ENCODE measurements at regions not wholly inside any gene's neighbourhood (a gene's known extent, or its start where the extent isn't known, plus 50 kb on each side); places are given as distances from the start of the nearest gene placed in this dataset.

DNA sequence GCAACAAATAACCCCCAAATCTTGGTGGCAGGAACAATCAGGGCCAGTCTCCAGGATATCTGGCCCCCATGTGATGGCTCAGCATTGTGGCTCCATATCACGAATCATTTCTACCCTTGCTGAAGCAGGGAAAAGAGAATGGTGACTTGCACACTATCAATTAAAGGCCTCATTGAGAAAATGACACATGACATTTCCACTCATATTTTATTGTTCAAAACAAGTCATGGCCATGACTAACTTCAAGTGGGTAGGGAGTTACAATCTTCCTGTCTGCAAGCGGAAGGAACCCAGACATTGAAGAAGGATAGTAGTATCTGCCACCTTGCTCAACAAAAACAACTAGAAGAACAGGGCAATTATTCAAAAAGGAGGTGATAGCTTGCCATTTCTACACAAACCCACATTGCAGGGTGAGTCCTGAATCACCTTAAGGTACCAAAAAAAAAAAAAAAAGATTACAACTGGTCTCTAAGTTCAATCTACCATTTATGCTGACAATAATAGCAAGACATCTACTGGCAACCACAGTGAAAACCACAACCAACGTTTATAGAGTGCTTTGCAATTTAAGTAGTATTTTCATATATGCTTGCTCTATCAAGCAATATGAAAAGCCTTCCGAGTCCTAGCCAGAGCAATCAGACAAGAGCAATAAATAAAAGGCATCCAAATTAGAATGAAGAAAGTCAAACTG is 186.7 kb upstream of the DAPK1 start:
- no peaks in the 10 kb centered on the region for H3K36me3 ChIP-seq (ENCODE audit: insufficient read depth)
- Mint-ChIP-seq H3K4me1 (no peaks in the 10 kb centered on the region), H3K9me3 (peaks cover 5% of the 10 kb centered on the region; the same call in 2 of the 3 replicates), H3K27ac (no peak overlapping the region), H3K4me3 (no peak overlapping the region), H3K36me3 (ENCODE audit: low read depth) (no peaks in the 10 kb centered on the region), H3K27me3 (ENCODE audit: insufficient read depth, low read depth, poor library complexity) (peaks cover 3% of the 10 kb centered on the region)
- no peak overlapping the region for H3K4me2 ChIP-seq
- no peaks in the 10 kb centered on the region for H3K79me2 ChIP-seq (replicated peaks; ENCODE audit: insufficient read depth)
- no peak overlapping the region for H2AFZ ChIP-seq
- no peaks in the 10 kb centered on the region for H3K4me1 ChIP-seq (ENCODE audit: insufficient read depth)
- no peak overlapping the region for H3K27ac ChIP-seq (ENCODE audit: low read depth)
- TF ChIP-seq STAT1 (IDR thresholded peaks at IDR 0.05; ENCODE audit: unreplicated experiment) (no peak), ZNF331 (CRISPR knock-in tag; IDR thresholded peaks at IDR 0.05; ENCODE audit: low read depth) (no peak), NANOG (IDR thresholded peaks at IDR 0.05; ENCODE audit: borderline replicate concordance) (no peak), JUNB (IDR thresholded peaks at IDR 0.05; ENCODE audit: unreplicated experiment) (no peak), EZH2phosphoT487 (IDR thresholded peaks at IDR 0.05; ENCODE audit: unreplicated experiment) (no peak), ZNF114 (CRISPR knock-in tag; IDR thresholded peaks at IDR 0.05) (no peak), CREB1 (CRISPR knock-in tag; IDR thresholded peaks at IDR 0.05; ENCODE audit: low read depth) (no peak), EZH2 (IDR thresholded peaks at IDR 0.05; ENCODE audit: low read depth, unreplicated experiment) (no peak), POLR2AphosphoS5 (IDR thresholded peaks at IDR 0.05; ENCODE audit: low read depth) (no peak)
- TF ChIP-seq, protein P1, sequence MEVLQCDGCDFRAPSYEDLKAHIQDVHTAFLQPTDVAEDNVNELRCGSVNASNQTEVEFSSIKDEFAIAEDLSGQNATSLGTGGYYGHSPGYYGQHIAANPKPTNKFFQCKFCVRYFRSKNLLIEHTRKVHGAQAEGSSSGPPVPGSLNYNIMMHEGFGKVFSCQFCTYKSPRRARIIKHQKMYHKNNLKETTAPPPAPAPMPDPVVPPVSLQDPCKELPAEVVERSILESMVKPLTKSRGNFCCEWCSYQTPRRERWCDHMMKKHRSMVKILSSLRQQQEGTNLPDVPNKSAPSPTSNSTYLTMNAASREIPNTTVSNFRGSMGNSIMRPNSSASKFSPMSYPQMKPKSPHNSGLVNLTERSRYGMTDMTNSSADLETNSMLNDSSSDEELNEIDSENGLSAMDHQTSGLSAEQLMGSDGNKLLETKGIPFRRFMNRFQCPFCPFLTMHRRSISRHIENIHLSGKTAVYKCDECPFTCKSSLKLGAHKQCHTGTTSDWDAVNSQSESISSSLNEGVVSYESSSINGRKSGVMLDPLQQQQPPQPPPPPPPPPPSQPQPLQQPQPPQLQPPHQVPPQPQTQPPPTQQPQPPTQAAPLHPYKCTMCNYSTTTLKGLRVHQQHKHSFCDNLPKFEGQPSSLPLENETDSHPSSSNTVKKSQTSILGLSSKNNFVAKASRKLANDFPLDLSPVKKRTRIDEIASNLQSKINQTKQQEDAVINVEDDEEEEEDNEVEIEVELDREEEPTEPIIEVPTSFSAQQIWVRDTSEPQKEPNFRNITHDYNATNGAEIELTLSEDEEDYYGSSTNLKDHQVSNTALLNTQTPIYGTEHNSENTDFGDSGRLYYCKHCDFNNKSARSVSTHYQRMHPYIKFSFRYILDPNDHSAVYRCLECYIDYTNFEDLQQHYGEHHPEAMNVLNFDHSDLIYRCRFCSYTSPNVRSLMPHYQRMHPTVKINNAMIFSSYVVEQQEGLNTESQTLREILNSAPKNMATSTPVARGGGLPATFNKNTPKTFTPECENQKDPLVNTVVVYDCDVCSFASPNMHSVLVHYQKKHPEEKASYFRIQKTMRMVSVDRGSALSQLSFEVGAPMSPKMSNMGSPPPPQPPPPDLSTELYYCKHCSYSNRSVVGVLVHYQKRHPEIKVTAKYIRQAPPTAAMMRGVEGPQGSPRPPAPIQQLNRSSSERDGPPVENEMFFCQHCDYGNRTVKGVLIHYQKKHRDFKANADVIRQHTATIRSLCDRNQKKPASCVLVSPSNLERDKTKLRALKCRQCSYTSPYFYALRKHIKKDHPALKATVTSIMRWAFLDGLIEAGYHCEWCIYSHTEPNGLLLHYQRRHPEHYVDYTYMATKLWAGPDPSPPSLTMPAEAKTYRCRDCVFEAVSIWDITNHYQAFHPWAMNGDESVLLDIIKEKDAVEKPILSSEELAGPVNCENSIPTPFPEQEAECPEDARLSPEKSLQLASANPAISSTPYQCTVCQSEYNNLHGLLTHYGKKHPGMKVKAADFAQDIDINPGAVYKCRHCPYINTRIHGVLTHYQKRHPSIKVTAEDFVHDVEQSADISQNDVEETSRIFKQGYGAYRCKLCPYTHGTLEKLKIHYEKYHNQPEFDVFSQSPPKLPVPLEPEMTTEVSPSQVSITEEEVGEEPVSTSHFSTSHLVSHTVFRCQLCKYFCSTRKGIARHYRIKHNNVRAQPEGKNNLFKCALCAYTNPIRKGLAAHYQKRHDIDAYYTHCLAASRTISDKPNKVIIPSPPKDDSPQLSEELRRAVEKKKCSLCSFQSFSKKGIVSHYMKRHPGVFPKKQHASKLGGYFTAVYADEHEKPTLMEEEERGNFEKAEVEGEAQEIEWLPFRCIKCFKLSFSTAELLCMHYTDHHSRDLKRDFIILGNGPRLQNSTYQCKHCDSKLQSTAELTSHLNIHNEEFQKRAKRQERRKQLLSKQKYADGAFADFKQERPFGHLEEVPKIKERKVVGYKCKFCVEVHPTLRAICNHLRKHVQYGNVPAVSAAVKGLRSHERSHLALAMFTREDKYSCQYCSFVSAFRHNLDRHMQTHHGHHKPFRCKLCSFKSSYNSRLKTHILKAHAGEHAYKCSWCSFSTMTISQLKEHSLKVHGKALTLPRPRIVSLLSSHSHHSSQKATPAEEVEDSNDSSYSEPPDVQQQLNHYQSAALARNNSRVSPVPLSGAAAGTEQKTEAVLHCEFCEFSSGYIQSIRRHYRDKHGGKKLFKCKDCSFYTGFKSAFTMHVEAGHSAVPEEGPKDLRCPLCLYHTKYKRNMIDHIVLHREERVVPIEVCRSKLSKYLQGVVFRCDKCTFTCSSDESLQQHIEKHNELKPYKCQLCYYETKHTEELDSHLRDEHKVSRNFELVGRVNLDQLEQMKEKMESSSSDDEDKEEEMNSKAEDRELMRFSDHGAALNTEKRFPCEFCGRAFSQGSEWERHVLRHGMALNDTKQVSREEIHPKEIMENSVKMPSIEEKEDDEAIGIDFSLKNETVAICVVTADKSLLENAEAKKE (CRISPR knock-in tag; IDR thresholded peaks at IDR 0.05) = no peak
- TF ChIP-seq, protein P2, sequence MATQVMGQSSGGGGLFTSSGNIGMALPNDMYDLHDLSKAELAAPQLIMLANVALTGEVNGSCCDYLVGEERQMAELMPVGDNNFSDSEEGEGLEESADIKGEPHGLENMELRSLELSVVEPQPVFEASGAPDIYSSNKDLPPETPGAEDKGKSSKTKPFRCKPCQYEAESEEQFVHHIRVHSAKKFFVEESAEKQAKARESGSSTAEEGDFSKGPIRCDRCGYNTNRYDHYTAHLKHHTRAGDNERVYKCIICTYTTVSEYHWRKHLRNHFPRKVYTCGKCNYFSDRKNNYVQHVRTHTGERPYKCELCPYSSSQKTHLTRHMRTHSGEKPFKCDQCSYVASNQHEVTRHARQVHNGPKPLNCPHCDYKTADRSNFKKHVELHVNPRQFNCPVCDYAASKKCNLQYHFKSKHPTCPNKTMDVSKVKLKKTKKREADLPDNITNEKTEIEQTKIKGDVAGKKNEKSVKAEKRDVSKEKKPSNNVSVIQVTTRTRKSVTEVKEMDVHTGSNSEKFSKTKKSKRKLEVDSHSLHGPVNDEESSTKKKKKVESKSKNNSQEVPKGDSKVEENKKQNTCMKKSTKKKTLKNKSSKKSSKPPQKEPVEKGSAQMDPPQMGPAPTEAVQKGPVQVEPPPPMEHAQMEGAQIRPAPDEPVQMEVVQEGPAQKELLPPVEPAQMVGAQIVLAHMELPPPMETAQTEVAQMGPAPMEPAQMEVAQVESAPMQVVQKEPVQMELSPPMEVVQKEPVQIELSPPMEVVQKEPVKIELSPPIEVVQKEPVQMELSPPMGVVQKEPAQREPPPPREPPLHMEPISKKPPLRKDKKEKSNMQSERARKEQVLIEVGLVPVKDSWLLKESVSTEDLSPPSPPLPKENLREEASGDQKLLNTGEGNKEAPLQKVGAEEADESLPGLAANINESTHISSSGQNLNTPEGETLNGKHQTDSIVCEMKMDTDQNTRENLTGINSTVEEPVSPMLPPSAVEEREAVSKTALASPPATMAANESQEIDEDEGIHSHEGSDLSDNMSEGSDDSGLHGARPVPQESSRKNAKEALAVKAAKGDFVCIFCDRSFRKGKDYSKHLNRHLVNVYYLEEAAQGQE (IDR thresholded peaks at IDR 0.05; ENCODE audit: unreplicated experiment) = no peak
- TF ChIP-seq, protein P3, sequence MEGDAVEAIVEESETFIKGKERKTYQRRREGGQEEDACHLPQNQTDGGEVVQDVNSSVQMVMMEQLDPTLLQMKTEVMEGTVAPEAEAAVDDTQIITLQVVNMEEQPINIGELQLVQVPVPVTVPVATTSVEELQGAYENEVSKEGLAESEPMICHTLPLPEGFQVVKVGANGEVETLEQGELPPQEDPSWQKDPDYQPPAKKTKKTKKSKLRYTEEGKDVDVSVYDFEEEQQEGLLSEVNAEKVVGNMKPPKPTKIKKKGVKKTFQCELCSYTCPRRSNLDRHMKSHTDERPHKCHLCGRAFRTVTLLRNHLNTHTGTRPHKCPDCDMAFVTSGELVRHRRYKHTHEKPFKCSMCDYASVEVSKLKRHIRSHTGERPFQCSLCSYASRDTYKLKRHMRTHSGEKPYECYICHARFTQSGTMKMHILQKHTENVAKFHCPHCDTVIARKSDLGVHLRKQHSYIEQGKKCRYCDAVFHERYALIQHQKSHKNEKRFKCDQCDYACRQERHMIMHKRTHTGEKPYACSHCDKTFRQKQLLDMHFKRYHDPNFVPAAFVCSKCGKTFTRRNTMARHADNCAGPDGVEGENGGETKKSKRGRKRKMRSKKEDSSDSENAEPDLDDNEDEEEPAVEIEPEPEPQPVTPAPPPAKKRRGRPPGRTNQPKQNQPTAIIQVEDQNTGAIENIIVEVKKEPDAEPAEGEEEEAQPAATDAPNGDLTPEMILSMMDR (conservative IDR thresholded peaks at IDR 0.05; ENCODE audit: low read depth in 2 of 2) = no peak
- TF ChIP-seq, protein P4, sequence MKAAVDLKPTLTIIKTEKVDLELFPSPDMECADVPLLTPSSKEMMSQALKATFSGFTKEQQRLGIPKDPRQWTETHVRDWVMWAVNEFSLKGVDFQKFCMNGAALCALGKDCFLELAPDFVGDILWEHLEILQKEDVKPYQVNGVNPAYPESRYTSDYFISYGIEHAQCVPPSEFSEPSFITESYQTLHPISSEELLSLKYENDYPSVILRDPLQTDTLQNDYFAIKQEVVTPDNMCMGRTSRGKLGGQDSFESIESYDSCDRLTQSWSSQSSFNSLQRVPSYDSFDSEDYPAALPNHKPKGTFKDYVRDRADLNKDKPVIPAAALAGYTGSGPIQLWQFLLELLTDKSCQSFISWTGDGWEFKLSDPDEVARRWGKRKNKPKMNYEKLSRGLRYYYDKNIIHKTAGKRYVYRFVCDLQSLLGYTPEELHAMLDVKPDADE (IDR thresholded peaks at IDR 0.05) = no peak
- ATAC-seq (no peak), DNase-seq (ENCODE audit: low spot score) (no peak)
- 0 out of 2 replicates have a peak, but pooled peaks cover under 1% of the 10 kb centered on the region for H3K9me2 ChIP-seq (ENCODE audit: insufficient read depth)
- no peak overlapping the region for H3K4me3 ChIP-seq
- H3F3A ChIP-seq (replicated peaks; ENCODE audit: low read depth) = no peaks in the 10 kb centered on the region
- no peaks in the 10 kb centered on the region for H4K20me1 ChIP-seq (replicated peaks; ENCODE audit: insufficient read depth)
- H3K27me3 ChIP-seq (ENCODE audit: insufficient read depth) = no peaks in the 10 kb centered on the region
